MM.1S (cell line): ENCODE measurements at regions not wholly inside any gene's neighbourhood (a gene's known extent, or its start where the extent isn't known, plus 50 kb on each side); places are given as distances from the start of the nearest gene placed in this dataset.

Experiments
- DNase-seq: peaks from one replicate; pipeline ENCODE4 v3.0.0-alpha.2; 2015
- H2AFZ ChIP-seq: fragments of 300-600 bp; sonication (generic); 2 replicates; pipeline ENCODE4 v1.6.0; 2016; ENCODE audit warnings: antibody characterized with exemption, low read length
- H3F3A ChIP-seq: fragments of 300-600 bp; sonication (generic); 2 replicates; pipeline ENCODE4 v1.6.1; 2016; ENCODE audit warnings: mild to moderate bottlenecking, antibody characterized with exemption, low read length, moderate library complexity, mixed read lengths; ENCODE audit not compliant: insufficient read depth
- H3K27ac ChIP-seq: fragments of 300-600 bp; sonication (generic); 2 replicates; pipeline ENCODE4 v1.5.1; 2016; ENCODE audit warnings: mild to moderate bottlenecking, low read length
- H3K27me3 ChIP-seq: fragments of 300-600 bp; sonication (generic); replicated peaks from 2 replicates; pipeline ENCODE4 v1.6.0; 2016; ENCODE audit warnings: low read length; ENCODE audit not compliant: insufficient read depth
- H3K36me3 ChIP-seq: fragments of 300-600 bp; sonication (generic); replicated peaks from 2 replicates; pipeline ENCODE4 v1.6.1; 2016; ENCODE audit warnings: mild to moderate bottlenecking, low read length, mixed read lengths; ENCODE audit not compliant: insufficient read depth
- H3K4me1 ChIP-seq: fragments of 300-600 bp; sonication (generic); 2 replicates; pipeline ENCODE4 v1.6.1; 2016; ENCODE audit warnings: low read length, mixed read lengths
- H3K4me2 ChIP-seq: fragments of 300-600 bp; sonication (generic); 2 replicates; pipeline ENCODE4 v1.6.0; 2016; ENCODE audit warnings: low read depth, low read length
- H3K4me3 ChIP-seq: fragments of 300-600 bp; sonication (generic); 2 replicates; pipeline ENCODE4 v1.5.1; 2016; ENCODE audit warnings: low read length, mixed read lengths
- H3K79me2 ChIP-seq: fragments of 300-600 bp; sonication (generic); 2 replicates; pipeline ENCODE4 v1.6.1; 2016; ENCODE audit warnings: mixed run types, low read length, mixed read lengths
- H3K9ac ChIP-seq: fragments of 300-600 bp; sonication (generic); 2 replicates; pipeline ENCODE4 v1.6.1; 2016; ENCODE audit warnings: low read length, mixed read lengths
- H3K9me2 ChIP-seq: fragments of 300-600 bp; sonication (generic); replicated peaks from 2 replicates; pipeline ENCODE4 v1.6.1; 2016; ENCODE audit warnings: mild to moderate bottlenecking, low read length, mixed read lengths; ENCODE audit not compliant: insufficient read depth
- H3K9me3 ChIP-seq: fragments of 300-600 bp; sonication (generic); replicated peaks from 2 replicates; pipeline ENCODE4 v1.6.1; 2016; ENCODE audit warnings: mild to moderate bottlenecking, low read length, mixed read lengths; ENCODE audit not compliant: insufficient read depth
- H4K20me1 ChIP-seq: fragments of 300-600 bp; sonication (generic); 2 replicates; pipeline ENCODE4 v1.6.1; 2016; ENCODE audit warnings: mild to moderate bottlenecking, low read length, moderate library complexity, mixed read lengths; ENCODE audit not compliant: insufficient read depth
- CTCF ChIP-seq: fragments of 300-600 bp; sonication (generic); IDR thresholded peaks from 2 replicates; pipeline ENCODE4 v1.5.1; 2016; ENCODE audit warnings: antibody characterized with exemption, low read length, mixed read lengths
- EZH2 ChIP-seq: fragments of 300-600 bp; sonication (generic); optimal IDR thresholded peaks from 2 replicates; pipeline ENCODE3; 2017; ENCODE audit warnings: low read depth, mild to moderate bottlenecking, antibody characterized with exemption, low read length, mixed read lengths
- EZH2phosphoT487 ChIP-seq: fragments of 300-600 bp; sonication (generic); IDR thresholded peaks from 2 replicates; pipeline ENCODE4 v1.6.1; 2018; ENCODE audit warnings: antibody characterized with exemption, low read length

- Histone ChIP-seq H3K9me3 (no peaks in the 10 kb centered on the region), H4K20me1 (no peaks in the 10 kb centered on the region), H3K27ac (no peak overlapping the region), H3K9ac (no peak overlapping the region), H3K27me3 (no peaks in the 10 kb centered on the region), H3K79me2 (no peaks in the 10 kb centered on the region), H3K4me3 (no peak overlapping the region), H3K4me1 (no peaks in the 10 kb centered on the region), H3K4me2 (no peak overlapping the region), H3K36me3 (no peaks in the 10 kb centered on the region), H3F3A (no peaks in the 10 kb centered on the region), H2AFZ (no peak overlapping the region), H3K9me2 (no peaks in the 10 kb centered on the region)
- DNase-seq = no peak
- TF ChIP-seq EZH2phosphoT487 = no peak
- no peak for TF ChIP-seq EZH2
- TF ChIP-seq CTCF = no peak
Observed at GRCh38 chr10:111989136-111989911, 194.2 kb downstream of the GPAM start.

GRCh38 chr10:111990734-111991133, 192.8 kb downstream of the GPAM start:
- Histone ChIP-seq H4K20me1 (no peaks in the 10 kb centered on the region), H3K9me3 (no peaks in the 10 kb centered on the region), H3K4me1 (no peaks in the 10 kb centered on the region), H3K79me2 (no peaks in the 10 kb centered on the region), H3K27ac (no peak overlapping the region), H3F3A (no peaks in the 10 kb centered on the region), H3K4me3 (no peak overlapping the region), H3K36me3 (no peaks in the 10 kb centered on the region), H2AFZ (no peak overlapping the region), H3K27me3 (no peaks in the 10 kb centered on the region), H3K4me2 (no peak overlapping the region), H3K9ac (no peak overlapping the region), H3K9me2 (no peaks in the 10 kb centered on the region)
- no peak for TF ChIP-seq CTCF
- no peak for TF ChIP-seq EZH2phosphoT487
- no peak for TF ChIP-seq EZH2
- no peak for DNase-seq

- TF ChIP-seq CTCF (no peak), EZH2 (no peak), EZH2phosphoT487 (no peak)
- no peak overlapping the region for H3K4me3 ChIP-seq
- no peak overlapping the region for H3K9ac ChIP-seq
- H3K4me2 ChIP-seq = no peak overlapping the region
- H3K36me3 ChIP-seq = no peaks in the 10 kb centered on the region
- no peaks in the 10 kb centered on the region for H3F3A ChIP-seq
- H2AFZ ChIP-seq = no peak overlapping the region
- no peaks in the 10 kb centered on the region for H3K79me2 ChIP-seq
- H3K27me3 ChIP-seq = no peaks in the 10 kb centered on the region
- no peaks in the 10 kb centered on the region for H3K4me1 ChIP-seq
- H4K20me1 ChIP-seq = no peaks in the 10 kb centered on the region
- DNase-seq = no peak
- H3K9me3 ChIP-seq = no peaks in the 10 kb centered on the region
- no peaks in the 10 kb centered on the region for H3K9me2 ChIP-seq
- no peak overlapping the region for H3K27ac ChIP-seq
Observed at GRCh38 chr10:111993321-111993720, 190.2 kb downstream of the GPAM start.
